Keratinocyte (primary cell): ENCODE measurements at regions not wholly inside any gene's neighbourhood (a gene's known extent, or its start where the extent isn't known, plus 50 kb on each side); places are given as distances from the start of the nearest gene placed in this dataset.

Experiments used
- DNase-seq: peaks from one replicate; pipeline ENCODE4 v3.0.0-alpha.2; 2011; ENCODE audit warnings: low read depth, missing footprints, low spot score
- FAIRE-seq: peaks from 2 replicates; lab custom pipeline; 2011; peaks lifted over from hg19 to GRCh38; lab: Jason Lieb, UNC
- H2AFZ ChIP-seq: 2 replicates; pipeline ENCODE4 v1.6.0; 2012; ENCODE audit warnings: low read length, control low read depth, inconsistent platforms; ENCODE audit not compliant: control insufficient read depth
- H3K27ac ChIP-seq: 2 replicates; pipeline ENCODE4 v1.5.1; 2011; ENCODE audit warnings: low read length; ENCODE audit not compliant: control insufficient read depth, insufficient read depth
- H3K27me3 ChIP-seq: 3 replicates; pipeline ENCODE4 v1.6.0; 2011; ENCODE audit warnings: low read length; ENCODE audit not compliant: control insufficient read depth, insufficient read depth; ENCODE audit errors: extremely low read depth
- H3K36me3 ChIP-seq, 2 experiments: 2 replicates in 1 of 2; 3 replicates in 1 of 2; pipeline ENCODE4 v1.5.1; 2011; ENCODE audit warnings: low read length in 2 of 2, mild to moderate bottlenecking in 1 of 2; ENCODE audit not compliant: control insufficient read depth in 2 of 2, insufficient read depth in 2 of 2; ENCODE audit errors: extremely low read depth in 1 of 2
- H3K4me1 ChIP-seq: 3 replicates; pipeline ENCODE4 v1.5.1; 2011; ENCODE audit warnings: low read length; ENCODE audit not compliant: control insufficient read depth, insufficient read depth; ENCODE audit errors: extremely low read depth
- H3K4me2 ChIP-seq: 3 replicates; pipeline ENCODE4 v1.6.0; 2011; ENCODE audit warnings: low read depth, low read length; ENCODE audit not compliant: control insufficient read depth, insufficient read depth; ENCODE audit errors: extremely low read depth
- H3K4me3 ChIP-seq, 3 experiments: fragments of 200-600 bp in 1 of 3; sonication (generic) in 1 of 3; 2 replicates in 2 of 3; 3 replicates in 1 of 3; pipeline ENCODE4 v1.5.1; 2011 to 2016; ENCODE audit warnings: low read length in 3 of 3, mild to moderate bottlenecking in 3 of 3, control low read depth in 2 of 3, inconsistent platforms in 1 of 3, low read depth in 1 of 3, mixed read lengths in 1 of 3, mixed run types in 1 of 3, moderate library complexity in 1 of 3; ENCODE audit not compliant: control insufficient read depth in 2 of 3, insufficient read depth in 2 of 3; ENCODE audit errors: extremely low read depth in 1 of 3
- H3K79me2 ChIP-seq: 2 replicates; pipeline ENCODE4 v1.6.0; 2012; ENCODE audit warnings: low read length; ENCODE audit not compliant: control insufficient read depth, insufficient read depth
- H3K9ac ChIP-seq: 3 replicates; pipeline ENCODE4 v1.6.0; 2011; ENCODE audit warnings: low read length; ENCODE audit not compliant: control insufficient read depth, insufficient read depth; ENCODE audit errors: extremely low read depth
- H3K9me1 ChIP-seq: 3 replicates; pipeline ENCODE4 v1.6.0; 2011; ENCODE audit warnings: low read length; ENCODE audit not compliant: control insufficient read depth, insufficient read depth; ENCODE audit errors: extremely low read depth
- H3K9me3 ChIP-seq: 2 replicates; pipeline ENCODE4 v1.5.1; 2012; ENCODE audit warnings: low read depth, low read length; ENCODE audit not compliant: control insufficient read depth
- H4K20me1 ChIP-seq: 3 replicates; pipeline ENCODE4 v1.6.0; 2011; ENCODE audit warnings: low read length; ENCODE audit not compliant: control insufficient read depth, insufficient read depth; ENCODE audit errors: extremely low read depth
- CTCF ChIP-seq, 3 experiments: IDR thresholded peaks in 1 of 3; conservative IDR thresholded peaks in 1 of 3; optimal IDR thresholded peaks in 1 of 3; 2 replicates in 2 of 3; 3 replicates in 1 of 3; pipeline versions ENCODE3 to v1.5.1; 2011; ENCODE audit warnings: low read length in 3 of 3, mild to moderate bottlenecking in 3 of 3, moderate library complexity in 2 of 3, control low read depth in 1 of 3, inconsistent platforms in 1 of 3; ENCODE audit not compliant: insufficient read depth in 2 of 3; ENCODE audit errors: extremely low read depth in 1 of 3
- EZH2 ChIP-seq: IDR thresholded peaks from one replicate; pipeline ENCODE4 v1.6.1; 2012; ENCODE audit warnings: inconsistent platforms, mild to moderate bottlenecking, low read length, moderate library complexity
- dilution Hi-C: fragments of 300-500 bp; cut with MboI; formaldehyde crosslinking; loops from one replicate; pipeline ENCODE4 v1.7.0; 2020; ENCODE audit warnings: low sequenced_read_pairs; ENCODE audit not compliant: extremely low pct_ligation_motif_present

GRCh38 chr15:23854203-23854911 lies 167.3 kb upstream of the NDN start:
- Histone ChIP-seq H3K4me2 (no peak overlapping the region), H2AFZ (no peak overlapping the region), H3K27me3 (no peaks in the 10 kb centered on the region), H3K9me1 (no peaks in the 10 kb centered on the region), H3K4me3 (no peak overlapping the region), H3K9ac (no peak overlapping the region), H4K20me1 (no peaks in the 10 kb centered on the region), H3K4me1 (no peaks in the 10 kb centered on the region), H3K27ac (no peak overlapping the region), H3K9me3 (peaks cover 2% of the 10 kb centered on the region), H3K36me3 (no peaks in the 10 kb centered on the region), H3K79me2 (no peaks in the 10 kb centered on the region)
- DNase-seq: no peak
- TF ChIP-seq CTCF (optimal IDR thresholded peaks at IDR 0.05 in 1 of 3, IDR thresholded peaks at IDR 0.05 in 1 of 3, conservative IDR thresholded peaks at IDR 0.05 in 1 of 3; ENCODE audit: extremely low read depth in 1 of 3, insufficient read depth in 2 of 3, low read length in 3 of 3) (no peak), EZH2 (no peak)
- dilution Hi-C loops: no loop called here
- no peak for FAIRE-seq

GRCh38 chr15:23854912-23855659 lies 168.0 kb upstream of the NDN start:
- H3K27me3 ChIP-seq: no peaks in the 10 kb centered on the region
- no peaks in the 10 kb centered on the region for H3K9me1 ChIP-seq
- dilution Hi-C loops: no loop called here
- no peaks in the 10 kb centered on the region for H4K20me1 ChIP-seq
- H3K4me1 ChIP-seq: no peaks in the 10 kb centered on the region
- H2AFZ ChIP-seq: no peak overlapping the region
- no peaks in the 10 kb centered on the region for H3K79me2 ChIP-seq
- no peak for DNase-seq
- no peaks in the 10 kb centered on the region for H3K36me3 ChIP-seq
- H3K4me3 ChIP-seq: no peak overlapping the region
- no peak for FAIRE-seq
- H3K9ac ChIP-seq: no peak overlapping the region
- TF ChIP-seq CTCF (optimal IDR thresholded peaks at IDR 0.05 in 1 of 3, IDR thresholded peaks at IDR 0.05 in 1 of 3, conservative IDR thresholded peaks at IDR 0.05 in 1 of 3; ENCODE audit: extremely low read depth in 1 of 3, insufficient read depth in 2 of 3, low read length in 3 of 3): no peak
- no peak for TF ChIP-seq EZH2
- H3K9me3 ChIP-seq: peaks cover 3% of the 10 kb centered on the region
- no peak overlapping the region for H3K4me2 ChIP-seq
- no peak overlapping the region for H3K27ac ChIP-seq
